ENCODE measurements at regions not wholly inside any gene's neighbourhood (a gene's known extent, or its start where the extent isn't known, plus 50 kb on each side); places are given as distances from the start of the nearest gene placed in this dataset.

- no peak overlapping the region for H3K27ac ChIP-seq
- no peak for TF ChIP-seq POLR2AphosphoS5 (IDR thresholded peaks at IDR 0.05)
- no peak for TF ChIP-seq EP300 (IDR thresholded peaks at IDR 0.05)
- TF ChIP-seq CTCF (IDR thresholded peaks at IDR 0.05), result no peak
- TF ChIP-seq POLR2A (IDR thresholded peaks at IDR 0.05), result no peak
- no peak for DNase-seq
- no peaks in the 10 kb centered on the region for H3K36me3 ChIP-seq
- intact Hi-C loops (cut with DNase I), result no loop called here
- no peaks in the 10 kb centered on the region for H3K9me3 ChIP-seq
- peaks cover 0 to 18% (median 11%) of the 10 kb centered on the region in 4 donors for H3K4me1 ChIP-seq
- 24 to 76% methylated on average over 8 of the region's 8 CpGs for WGBS, 2 donors
- H3K4me3 ChIP-seq, result no peak overlapping the region
- H3K27me3 ChIP-seq, result no peaks in the 10 kb centered on the region
These were observed 324.0 kb upstream of the TBL1XR1 start for GRCh38 chr3:177521305-177521704.

GRCh38 chr3:177522051-177522450 is 324.8 kb upstream of the TBL1XR1 start:
- Histone ChIP-seq H3K27ac (peak overlapping the region in 2 of 4 donors; percentile 38 to 56), H3K36me3 (no peaks in the 10 kb centered on the region), H3K4me3 (no peak overlapping the region), H3K9me3 (no peaks in the 10 kb centered on the region), H3K4me1 (peaks cover 0 to 17% (median 9%) of the 10 kb centered on the region in 4 donors), H3K27me3 (no peaks in the 10 kb centered on the region)
- WGBS, 2 donors, result 92% methylated on average over 4 of the region's 4 CpGs
- TF ChIP-seq POLR2AphosphoS5 (IDR thresholded peaks at IDR 0.05), result no peak
- no peak for TF ChIP-seq POLR2A (IDR thresholded peaks at IDR 0.05)
- TF ChIP-seq EP300 (IDR thresholded peaks at IDR 0.05), result no peak
- TF ChIP-seq CTCF (IDR thresholded peaks at IDR 0.05), result no peak
- DNase-seq, result no peak
- intact Hi-C loops (cut with DNase I), result no loop called here

GRCh38 chr3:177523067-177523675 is 325.9 kb upstream of the TBL1XR1 start:
- H3K4me1 ChIP-seq, result peaks cover 0 to 25% (median 14%) of the 10 kb centered on the region in 4 donors
- intact Hi-C loops (cut with DNase I), result no loop called here
- no peaks in the 10 kb centered on the region for H3K27me3 ChIP-seq
- no peaks in the 10 kb centered on the region for H3K36me3 ChIP-seq
- no peaks in the 10 kb centered on the region for H3K9me3 ChIP-seq
- TF ChIP-seq POLR2A (IDR thresholded peaks at IDR 0.05) (no peak), EP300 (IDR thresholded peaks at IDR 0.05) (no peak), CTCF (IDR thresholded peaks at IDR 0.05) (no peak), POLR2AphosphoS5 (IDR thresholded peaks at IDR 0.05) (no peak)
- no peak for DNase-seq
- no peak overlapping the region for H3K4me3 ChIP-seq
- H3K27ac ChIP-seq, result peak overlapping the region in 2 of 4 donors; percentile 40 to 56
- 64 to 65% methylated on average over 3 of the region's 3 CpGs for WGBS, 2 donors

GRCh38 chr3:177523872-177524438 is 326.7 kb upstream of the TBL1XR1 start:
- TF ChIP-seq POLR2AphosphoS5 (IDR thresholded peaks at IDR 0.05), result peak in 3 of 4 donors; percentile 26 to 55 (median 44)
- no peak for TF ChIP-seq POLR2A (IDR thresholded peaks at IDR 0.05)
- no peak for TF ChIP-seq EP300 (IDR thresholded peaks at IDR 0.05)
- TF ChIP-seq CTCF (IDR thresholded peaks at IDR 0.05), result no peak
- Histone ChIP-seq H3K27ac (peak overlapping the region; percentile 5 to 56 (median 22)), H3K27me3 (no peaks in the 10 kb centered on the region), H3K4me3 (no peak overlapping the region), H3K9me3 (no peaks in the 10 kb centered on the region), H3K36me3 (no peaks in the 10 kb centered on the region), H3K4me1 (peaks cover 0 to 30% (median 17%) of the 10 kb centered on the region in 4 donors)
- intact Hi-C loops (cut with DNase I), result no loop called here
- DNase-seq, result no peak
- 16 to 50% methylated on average over 4 of the region's 4 CpGs for WGBS, 2 donors
